Tibial nerve (tissue), 4 donors: ENCODE measurements at regions not wholly inside any gene's neighbourhood (a gene's known extent, or its start where the extent isn't known, plus 50 kb on each side); places are given as distances from the start of the nearest gene placed in this dataset.

Experiments used
- DNase-seq, 2 donors: peaks; one replicate each; pipeline ENCODE4 v3.0.0-alpha.2; 2019; ENCODE audit warnings: low spot score in 2 of 2
- H3K27ac ChIP-seq, 4 donors: fragments of 200-600 bp; sonication (generic) in 3 of 4; one replicate each; pipeline ENCODE4 v1.5.1; 2017 to 2019; ENCODE audit warnings: mild to moderate bottlenecking in 1 of 4
- H3K27me3 ChIP-seq, 2 donors: fragments of 200-600 bp; sonication (generic) in 1 of 2; one replicate each; pipeline versions ENCODE4 v1.5.1 to v1.6.0; 2017 to 2019
- H3K36me3 ChIP-seq, 3 donors: fragments of 200-600 bp; sonication (generic); one replicate each; pipeline ENCODE4 v1.5.1; 2018 to 2019
- H3K4me1 ChIP-seq, 4 donors: fragments of 200-600 bp; sonication (generic) in 3 of 4; one replicate each; pipeline ENCODE4 v1.5.1; 2017 to 2019
- H3K4me3 ChIP-seq, 4 donors: fragments of 200-600 bp; sonication (generic) in 3 of 4; one replicate each; pipeline ENCODE4 v1.5.1; 2017 to 2019; ENCODE audit warnings: mild to moderate bottlenecking in 1 of 4, moderate library complexity in 1 of 4
- H3K9me3 ChIP-seq, 4 donors: fragments of 200-600 bp; sonication (generic) in 3 of 4; one replicate each; pipeline ENCODE4 v1.5.1; 2017 to 2019
- EP300 ChIP-seq, 2 donors: sonication (generic); formaldehyde crosslinking; IDR thresholded peaks; one replicate each; pipeline ENCODE4 v1.6.1; 2017; ENCODE audit warnings: antibody characterized with exemption in 2 of 2, mild to moderate bottlenecking in 1 of 2
- POLR2A ChIP-seq, 2 donors: fragments of 450-650 bp; IDR thresholded peaks; one replicate each; pipeline ENCODE4 v1.6.1; 2017; ENCODE audit warnings: antibody characterized with exemption in 2 of 2, mild to moderate bottlenecking in 2 of 2, moderate library complexity in 2 of 2
- whole genome bisulfite sequencing, 2 donors: methylation state at CpG; one replicate each; pipeline ENCODE4 v1.1.5; 2018; 5-methylcytosine and 5-hydroxymethylcytosine counted together
- TF ChIP-seq, protein P1 (sequence below), 5 experiments: fragments of 200-600 bp in 3 of 5; fragments of 450-650 bp in 2 of 5; sonication (generic) in 3 of 5; IDR thresholded peaks; one replicate each; pipeline ENCODE4 v1.5.1; 2016 to 2019; ENCODE audit warnings: antibody characterized with exemption in 5 of 5, mild to moderate bottlenecking in 3 of 5, moderate library complexity in 2 of 5

GRCh38 chr12:125786143-125786542, 720.9 kb downstream of the AACS start:
- H3K4me3 ChIP-seq, result no peak overlapping the region
- no peak overlapping the region for H3K27ac ChIP-seq
- DNase-seq, result no peak
- H3K36me3 ChIP-seq, result no peaks in the 10 kb centered on the region
- H3K9me3 ChIP-seq, result peaks cover 0 to 21% (median 0%) of the 10 kb centered on the region in 4 donors
- no peaks in the 10 kb centered on the region for H3K27me3 ChIP-seq
- TF ChIP-seq, protein P1, sequence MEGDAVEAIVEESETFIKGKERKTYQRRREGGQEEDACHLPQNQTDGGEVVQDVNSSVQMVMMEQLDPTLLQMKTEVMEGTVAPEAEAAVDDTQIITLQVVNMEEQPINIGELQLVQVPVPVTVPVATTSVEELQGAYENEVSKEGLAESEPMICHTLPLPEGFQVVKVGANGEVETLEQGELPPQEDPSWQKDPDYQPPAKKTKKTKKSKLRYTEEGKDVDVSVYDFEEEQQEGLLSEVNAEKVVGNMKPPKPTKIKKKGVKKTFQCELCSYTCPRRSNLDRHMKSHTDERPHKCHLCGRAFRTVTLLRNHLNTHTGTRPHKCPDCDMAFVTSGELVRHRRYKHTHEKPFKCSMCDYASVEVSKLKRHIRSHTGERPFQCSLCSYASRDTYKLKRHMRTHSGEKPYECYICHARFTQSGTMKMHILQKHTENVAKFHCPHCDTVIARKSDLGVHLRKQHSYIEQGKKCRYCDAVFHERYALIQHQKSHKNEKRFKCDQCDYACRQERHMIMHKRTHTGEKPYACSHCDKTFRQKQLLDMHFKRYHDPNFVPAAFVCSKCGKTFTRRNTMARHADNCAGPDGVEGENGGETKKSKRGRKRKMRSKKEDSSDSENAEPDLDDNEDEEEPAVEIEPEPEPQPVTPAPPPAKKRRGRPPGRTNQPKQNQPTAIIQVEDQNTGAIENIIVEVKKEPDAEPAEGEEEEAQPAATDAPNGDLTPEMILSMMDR (IDR thresholded peaks at IDR 0.05), result no peak
- TF ChIP-seq EP300 (IDR thresholded peaks at IDR 0.05), result no peak
- TF ChIP-seq POLR2A (IDR thresholded peaks at IDR 0.05), result no peak
- 22 to 41% methylated on average over 2 of the region's 2 CpGs for WGBS, 2 donors
- peaks cover 0 to 5% (median 0%) of the 10 kb centered on the region in 4 donors for H3K4me1 ChIP-seq

- no peaks in the 10 kb centered on the region for H3K27me3 ChIP-seq
- no peak overlapping the region for H3K4me3 ChIP-seq
- peaks cover 0 to 14% (median 0%) of the 10 kb centered on the region in 4 donors for H3K9me3 ChIP-seq
- WGBS, 2 donors, result 24 to 30% methylated on average over 3 of the region's 3 CpGs
- no peak overlapping the region for H3K27ac ChIP-seq
- no peak for TF ChIP-seq EP300 (IDR thresholded peaks at IDR 0.05)
- TF ChIP-seq POLR2A (IDR thresholded peaks at IDR 0.05), result no peak
- TF ChIP-seq, protein P1 (IDR thresholded peaks at IDR 0.05), result no peak
- no peaks in the 10 kb centered on the region for H3K36me3 ChIP-seq
- H3K4me1 ChIP-seq, result no peaks in the 10 kb centered on the region
- DNase-seq, result no peak
Measured at GRCh38 chr12:125794401-125794800, 729.2 kb downstream of the AACS start.

DNA sequence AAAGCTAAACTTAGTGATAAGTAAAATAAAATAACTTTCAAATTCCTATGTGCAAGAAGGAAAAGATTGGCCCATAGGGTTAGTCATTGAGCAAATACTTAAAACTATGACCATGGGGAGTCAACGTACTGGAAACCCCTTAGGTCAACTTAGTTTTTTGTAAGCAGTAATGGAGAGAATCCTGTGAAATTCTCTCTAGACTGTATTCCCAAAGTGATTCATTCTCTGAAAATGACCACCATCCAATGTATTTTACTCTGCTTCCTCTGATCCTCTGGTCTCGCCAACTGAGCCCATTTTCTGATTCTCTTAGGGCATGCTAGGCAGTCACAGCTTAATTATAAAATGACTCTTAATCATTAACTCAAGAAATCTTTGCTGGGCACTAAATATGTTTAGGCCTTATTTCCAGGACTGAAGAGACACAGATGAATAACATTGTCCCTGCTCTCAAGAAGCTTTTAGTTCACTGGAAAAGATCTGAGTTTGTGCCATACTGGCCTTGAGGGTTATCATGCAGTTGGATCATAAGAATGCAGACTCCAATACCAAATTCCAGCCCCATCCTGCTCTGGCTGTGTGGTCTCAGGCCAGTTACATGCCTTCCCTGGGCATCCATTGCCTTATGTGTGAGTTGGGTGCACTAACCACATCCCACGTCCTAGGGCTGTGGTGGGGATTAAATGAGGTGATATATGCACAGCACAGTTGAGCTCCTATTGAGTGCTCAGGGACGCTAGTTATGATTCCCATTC, 732.4 kb downstream of the AACS start:
- H3K36me3 ChIP-seq, result no peaks in the 10 kb centered on the region
- H3K27me3 ChIP-seq, result no peaks in the 10 kb centered on the region
- WGBS, 2 donors, result 70 to 73% methylated on average over 4 of the region's 4 CpGs
- DNase-seq, result no peak
- no peak overlapping the region for H3K27ac ChIP-seq
- no peaks in the 10 kb centered on the region for H3K9me3 ChIP-seq
- TF ChIP-seq, protein P1 (IDR thresholded peaks at IDR 0.05), result no peak
- TF ChIP-seq POLR2A (IDR thresholded peaks at IDR 0.05), result no peak
- H3K4me3 ChIP-seq, result no peak overlapping the region
- no peaks in the 10 kb centered on the region for H3K4me1 ChIP-seq

DNA sequence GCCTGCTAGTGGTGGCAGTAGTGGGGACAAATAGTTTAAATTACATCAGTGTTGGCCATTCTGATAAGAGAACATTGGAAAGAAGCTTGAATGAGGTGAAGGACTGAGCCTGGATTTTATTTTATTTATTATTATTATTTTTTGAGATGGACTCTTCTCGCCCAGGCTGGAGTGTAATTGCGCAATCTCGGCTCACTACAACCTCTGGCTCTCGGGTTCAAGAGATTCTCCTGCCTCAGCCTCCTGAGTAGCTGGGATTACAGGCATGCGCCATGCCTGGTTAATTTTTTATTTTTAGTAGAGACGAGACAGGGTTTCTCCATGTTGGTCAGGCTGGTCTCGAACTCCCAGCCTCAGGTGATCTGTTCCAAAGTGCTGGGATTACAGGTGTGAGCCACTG, 739.4 kb downstream of the AACS start:
- WGBS, 2 donors, result 88 to 90% methylated on average over 7 of the region's 7 CpGs
- no peaks in the 10 kb centered on the region for H3K27me3 ChIP-seq
- TF ChIP-seq, protein P1 (IDR thresholded peaks at IDR 0.05), result no peak
- no peak for TF ChIP-seq EP300 (IDR thresholded peaks at IDR 0.05)
- TF ChIP-seq POLR2A (IDR thresholded peaks at IDR 0.05), result no peak
- no peaks in the 10 kb centered on the region for H3K36me3 ChIP-seq
- no peaks in the 10 kb centered on the region for H3K9me3 ChIP-seq
- H3K27ac ChIP-seq, result no peak overlapping the region
- H3K4me1 ChIP-seq, result no peaks in the 10 kb centered on the region
- no peak for DNase-seq
- H3K4me3 ChIP-seq, result no peak overlapping the region

DNA sequence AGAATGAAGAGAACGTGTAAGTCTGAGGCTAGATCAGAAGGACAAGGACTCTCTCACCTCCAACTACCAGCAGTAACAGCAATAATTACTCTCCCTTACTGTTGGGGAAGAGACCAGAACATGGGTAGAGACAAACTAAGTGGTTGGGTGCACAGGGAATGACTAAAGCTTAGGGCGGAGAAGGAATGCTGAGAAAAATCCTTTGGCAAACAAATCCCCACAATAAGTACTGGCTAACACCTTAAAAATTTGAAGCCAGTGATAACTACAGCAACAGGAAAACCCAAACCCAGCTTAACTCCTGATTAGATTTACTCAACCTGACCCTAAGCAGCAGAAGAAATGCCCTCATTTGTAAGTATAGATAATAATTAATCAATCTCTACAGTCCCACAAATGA, 759.0 kb downstream of the AACS start:
- DNase-seq, result no peak
- no peak overlapping the region for H3K27ac ChIP-seq
- 84 to 88% methylated on average over 2 of the region's 2 CpGs for WGBS, 2 donors

More for the DNA sequence above, 759.0 kb downstream of the AACS start:
- Histone ChIP-seq H3K4me3 (no peak overlapping the region), H3K9me3 (peaks cover 0 to 15% (median 0%) of the 10 kb centered on the region in 4 donors), H3K36me3 (no peaks in the 10 kb centered on the region), H3K4me1 (no peaks in the 10 kb centered on the region), H3K27me3 (no peaks in the 10 kb centered on the region)
- TF ChIP-seq, protein P1 (IDR thresholded peaks at IDR 0.05), result no peak
- TF ChIP-seq POLR2A (IDR thresholded peaks at IDR 0.05) (no peak), EP300 (IDR thresholded peaks at IDR 0.05) (no peak)
